HUES48 (cell line): ENCODE measurements at regions not wholly inside any gene's neighbourhood (a gene's known extent, or its start where the extent isn't known, plus 50 kb on each side); places are given as distances from the start of the nearest gene placed in this dataset.

Experiments
- H3K27ac ChIP-seq: one replicate; pipeline ENCODE4 v1.7.0; 2013; ENCODE audit warnings: low read depth, low read length, inconsistent platforms
- H3K27me3 ChIP-seq: 2 replicates; pipeline ENCODE4 v1.6.1; 2013; ENCODE audit warnings: mild to moderate bottlenecking, low read length; ENCODE audit not compliant: control insufficient read depth, insufficient read depth
- H3K36me3 ChIP-seq: 2 replicates; pipeline ENCODE4 v1.6.1; 2013; ENCODE audit warnings: low read length; ENCODE audit not compliant: control insufficient read depth, insufficient read depth
- H3K4me1 ChIP-seq: 2 replicates; pipeline ENCODE4 v1.6.1; 2013; ENCODE audit warnings: mild to moderate bottlenecking, low read length; ENCODE audit not compliant: control insufficient read depth, insufficient read depth
- H3K4me3 ChIP-seq: 2 replicates; pipeline ENCODE4 v1.5.1; 2013; ENCODE audit warnings: mild to moderate bottlenecking, low read depth, low read length
- H3K9ac ChIP-seq: 2 replicates; pipeline ENCODE4 v1.6.1; 2013; ENCODE audit warnings: mild to moderate bottlenecking, low read depth, low read length, moderate library complexity
- H3K9me3 ChIP-seq: 2 replicates; pipeline ENCODE4 v1.6.1; 2013; ENCODE audit warnings: low read length; ENCODE audit not compliant: control insufficient read depth, insufficient read depth

DNA sequence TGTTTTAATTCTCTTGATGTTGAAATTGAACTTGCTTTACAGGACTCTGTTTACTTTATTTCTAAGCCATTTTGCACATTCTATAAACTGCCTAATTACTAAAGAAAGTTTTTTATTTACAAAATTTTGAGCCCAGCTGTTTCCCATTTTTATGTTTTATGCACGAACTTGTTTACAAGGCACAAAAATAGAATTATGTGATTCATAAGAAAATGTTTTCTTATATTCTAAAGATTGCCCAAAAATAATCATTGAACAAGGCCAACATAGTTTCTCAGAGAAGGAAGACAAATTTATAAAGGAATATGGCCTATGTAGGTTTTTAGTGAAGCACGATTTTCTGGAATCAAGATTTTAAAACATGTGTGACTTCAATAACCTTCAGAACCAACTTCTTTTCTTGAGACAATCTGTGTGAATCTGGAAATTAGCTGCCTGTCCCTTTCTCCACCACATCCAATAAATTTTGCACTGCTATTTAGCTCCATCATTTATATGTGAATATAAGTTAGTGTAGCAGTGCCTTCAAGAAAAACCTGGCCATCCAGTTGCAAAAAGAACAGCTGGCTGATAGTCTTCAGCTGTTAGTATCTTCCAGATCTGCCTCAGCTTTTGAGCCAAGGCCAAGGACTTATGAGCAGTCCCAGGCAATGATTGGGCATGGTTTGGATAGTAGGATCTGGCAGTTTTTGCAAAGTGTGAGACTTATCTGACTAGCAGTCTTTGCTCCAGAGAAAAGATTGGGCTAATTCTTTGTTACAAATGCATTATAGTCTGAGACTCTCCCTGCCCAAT lies 253.2 kb upstream of the COL3A1 start:
- H3K27me3 ChIP-seq: no peaks in the 10 kb centered on the region
- no peak overlapping the region for H3K4me3 ChIP-seq
- H3K4me1 ChIP-seq: peaks cover 7% of the 10 kb centered on the region; the same call in 1 of the 2 replicates
- no peak overlapping the region for H3K9ac ChIP-seq
- H3K36me3 ChIP-seq: no peaks in the 10 kb centered on the region
- H3K9me3 ChIP-seq: no peaks in the 10 kb centered on the region
- H3K27ac ChIP-seq: no peak overlapping the region

DNA sequence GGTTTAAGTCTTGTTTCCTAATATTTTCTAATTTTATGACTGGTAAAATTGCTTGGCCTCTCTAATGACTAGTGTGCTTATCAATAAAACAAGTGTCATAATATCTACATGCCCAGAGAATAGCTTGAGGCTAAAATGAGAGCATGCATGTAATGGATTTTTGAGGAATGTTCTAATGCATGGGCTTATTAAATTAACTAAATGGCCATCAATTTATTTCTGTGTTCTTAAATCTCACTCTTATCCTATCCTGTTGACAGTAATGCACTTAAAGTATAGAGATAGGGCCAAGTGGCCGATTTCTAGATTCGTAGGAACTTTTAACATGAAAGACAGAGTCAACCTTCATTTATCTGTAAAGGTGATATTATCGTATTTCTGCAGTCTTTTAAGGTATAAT lies 252.4 kb upstream of the COL3A1 start:
- H3K9me3 ChIP-seq: no peaks in the 10 kb centered on the region
- no peaks in the 10 kb centered on the region for H3K27me3 ChIP-seq
- H3K4me3 ChIP-seq: no peak overlapping the region
- no peak overlapping the region for H3K9ac ChIP-seq
- peaks cover 15% of the 10 kb centered on the region; the same call in 1 of the 2 replicates for H3K4me1 ChIP-seq
- no peak overlapping the region for H3K27ac ChIP-seq
- no peaks in the 10 kb centered on the region for H3K36me3 ChIP-seq

DNA sequence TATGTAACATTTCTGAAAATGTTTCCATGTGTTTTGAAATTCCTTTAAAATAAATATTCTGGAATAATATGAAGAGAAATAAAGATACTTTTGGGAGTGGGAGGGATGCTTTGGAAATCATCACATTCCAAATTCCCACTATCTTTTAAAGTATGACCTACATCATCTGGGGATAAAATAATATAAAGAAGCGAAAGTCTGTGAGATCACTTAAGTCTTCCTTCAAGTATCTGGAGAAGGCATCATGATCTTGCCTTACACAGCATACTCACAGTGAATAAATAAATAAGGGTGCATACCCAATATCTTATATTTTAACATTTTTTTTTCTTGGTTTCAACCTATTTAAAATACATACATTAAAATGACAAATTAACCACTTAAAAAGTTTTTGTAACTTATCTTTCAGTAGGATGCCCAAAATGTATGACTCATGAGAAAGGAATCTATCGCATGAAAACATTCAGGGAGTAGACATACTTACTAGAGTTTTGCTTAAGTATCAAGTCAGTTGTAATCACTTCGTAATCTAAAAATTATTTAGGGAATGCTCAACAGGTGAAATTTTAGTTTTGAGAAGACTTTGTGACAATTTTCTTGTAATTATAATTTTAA lies 248.3 kb upstream of the COL3A1 start:
- peaks cover 18% of the 10 kb centered on the region; the same call in 1 of the 2 replicates for H3K4me1 ChIP-seq
- no peak overlapping the region for H3K9ac ChIP-seq
- no peaks in the 10 kb centered on the region for H3K9me3 ChIP-seq
- H3K27ac ChIP-seq: no peak overlapping the region
- no peak overlapping the region for H3K4me3 ChIP-seq
- H3K27me3 ChIP-seq: no peaks in the 10 kb centered on the region
- H3K36me3 ChIP-seq: no peaks in the 10 kb centered on the region

DNA sequence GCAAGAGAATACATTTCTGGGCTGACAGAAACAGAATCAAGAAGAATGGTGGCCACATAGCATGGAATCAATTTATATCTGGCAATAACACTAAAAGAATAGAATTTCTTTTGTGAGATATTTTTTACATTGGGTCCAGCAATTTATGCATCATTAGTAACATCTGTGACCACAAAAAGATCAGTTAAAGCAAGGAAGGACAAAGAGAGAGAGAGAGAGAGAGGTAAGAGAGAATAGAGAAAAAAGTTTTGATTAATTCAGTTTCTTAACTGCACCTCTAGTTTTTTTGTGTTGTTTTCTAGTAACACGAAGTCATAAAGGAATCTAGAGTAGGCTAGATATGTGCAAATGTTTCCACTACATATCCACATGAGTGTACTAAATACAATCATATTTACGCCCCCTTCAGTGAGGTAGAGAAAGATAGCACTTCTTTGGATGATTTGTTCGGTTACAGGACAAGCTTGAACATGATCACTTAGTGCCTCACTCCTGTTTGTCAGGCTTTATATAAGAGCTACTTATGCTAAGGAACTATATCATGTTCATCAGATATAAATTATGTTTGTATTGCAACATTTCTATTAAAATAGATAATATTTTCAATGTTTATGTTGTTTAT lies 247.4 kb upstream of the COL3A1 start:
- Histone ChIP-seq H3K9ac (no peak overlapping the region), H3K9me3 (no peaks in the 10 kb centered on the region), H3K27me3 (no peaks in the 10 kb centered on the region), H3K4me3 (no peak overlapping the region), H3K36me3 (no peaks in the 10 kb centered on the region), H3K27ac (no peak overlapping the region), H3K4me1 (peaks cover 18% of the 10 kb centered on the region; the same call in 1 of the 2 replicates)

DNA sequence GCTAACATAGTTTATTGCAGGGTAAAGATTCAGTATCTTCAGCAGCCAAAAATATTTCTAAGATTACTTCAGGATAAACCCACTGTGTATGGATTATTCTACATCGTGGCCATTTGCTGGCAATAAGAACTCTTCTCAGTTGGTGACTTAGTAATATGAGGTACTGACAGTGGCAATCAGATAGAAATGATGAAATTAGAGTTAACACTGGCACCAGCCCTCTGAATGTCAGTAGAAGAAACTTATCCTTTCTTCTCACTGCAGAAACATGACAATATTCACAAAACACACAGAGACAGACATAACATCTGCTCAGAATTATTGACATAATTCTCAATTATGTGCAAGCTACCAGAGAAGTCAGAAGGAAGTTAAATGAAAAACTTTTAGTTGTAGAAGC lies 246.3 kb upstream of the COL3A1 start:
- H3K4me1 ChIP-seq: peaks cover 18% of the 10 kb centered on the region; the same call in 1 of the 2 replicates
- H3K9ac ChIP-seq: no peak overlapping the region
- H3K27ac ChIP-seq: no peak overlapping the region
- no peaks in the 10 kb centered on the region for H3K27me3 ChIP-seq
- H3K36me3 ChIP-seq: no peaks in the 10 kb centered on the region
- no peaks in the 10 kb centered on the region for H3K9me3 ChIP-seq
- H3K4me3 ChIP-seq: no peak overlapping the region

DNA sequence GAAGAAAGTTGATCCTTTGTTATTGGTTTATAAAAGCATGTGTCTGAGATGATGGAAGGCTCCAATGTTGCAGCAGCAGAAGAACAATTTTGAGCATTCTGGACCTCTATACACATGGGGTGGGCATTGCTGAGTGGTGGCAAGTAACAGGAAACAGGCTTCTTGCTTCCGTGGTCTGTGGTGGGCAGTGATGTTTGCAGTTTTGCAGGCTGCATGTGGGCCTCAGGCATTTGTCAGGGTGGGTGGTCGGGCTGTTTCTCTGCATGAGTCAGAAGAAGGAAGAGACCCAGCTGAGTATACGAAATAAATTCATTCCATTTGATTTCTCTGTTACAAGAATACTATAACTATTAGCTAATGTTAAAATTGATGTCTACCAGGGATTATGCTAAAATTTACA lies 239.5 kb upstream of the COL3A1 start:
- Histone ChIP-seq H3K27me3 (no peaks in the 10 kb centered on the region), H3K9ac (no peak overlapping the region), H3K27ac (no peak overlapping the region), H3K36me3 (no peaks in the 10 kb centered on the region), H3K9me3 (no peaks in the 10 kb centered on the region), H3K4me3 (no peak overlapping the region), H3K4me1 (peaks cover 11% of the 10 kb centered on the region)

DNA sequence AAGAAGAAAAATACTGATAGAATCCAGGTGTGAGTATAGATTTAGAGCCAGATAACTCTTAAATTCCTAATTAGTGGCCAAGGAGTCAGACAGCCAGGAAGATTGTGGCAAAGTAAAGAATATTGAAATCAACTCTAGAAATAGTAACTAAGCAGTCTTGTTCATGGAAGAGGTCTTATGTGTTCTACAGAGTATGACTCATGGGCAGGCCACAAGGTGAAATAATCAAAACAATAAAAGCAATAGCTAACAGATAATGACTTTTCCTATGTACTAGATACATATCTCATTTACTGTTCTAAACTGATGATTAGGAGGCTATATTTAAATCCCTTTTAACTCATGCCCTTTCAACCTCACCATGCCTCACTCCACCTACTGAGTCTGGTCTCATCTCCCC lies 227.4 kb upstream of the COL3A1 start:
- Histone ChIP-seq H3K9ac (no peak overlapping the region), H3K27me3 (no peaks in the 10 kb centered on the region), H3K4me3 (no peak overlapping the region), H3K36me3 (no peaks in the 10 kb centered on the region), H3K9me3 (no peaks in the 10 kb centered on the region), H3K4me1 (no peaks in the 10 kb centered on the region), H3K27ac (no peak overlapping the region)

DNA sequence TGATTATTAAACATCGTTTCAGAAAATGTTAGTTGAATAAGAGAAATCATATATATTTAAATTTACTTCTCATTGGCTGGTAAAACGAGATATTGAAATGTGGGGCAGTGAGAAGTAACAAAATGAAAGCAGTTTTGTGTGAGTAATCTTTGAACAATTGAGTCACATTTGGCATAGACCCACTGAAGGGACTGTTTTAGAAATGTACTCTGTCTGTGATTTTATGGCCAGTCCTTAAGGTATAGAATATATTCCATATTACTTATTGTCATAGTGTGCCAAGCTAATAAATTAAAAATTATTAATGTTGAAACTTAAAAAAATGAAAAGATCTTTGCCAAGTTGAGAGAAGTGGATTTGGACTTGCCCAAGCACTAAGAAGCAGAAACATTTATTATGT lies 222.4 kb upstream of the COL3A1 start:
- Histone ChIP-seq H3K36me3 (no peaks in the 10 kb centered on the region), H3K9me3 (no peaks in the 10 kb centered on the region), H3K27ac (no peak overlapping the region), H3K4me3 (no peak overlapping the region), H3K9ac (no peak overlapping the region), H3K4me1 (no peaks in the 10 kb centered on the region), H3K27me3 (no peaks in the 10 kb centered on the region)

DNA sequence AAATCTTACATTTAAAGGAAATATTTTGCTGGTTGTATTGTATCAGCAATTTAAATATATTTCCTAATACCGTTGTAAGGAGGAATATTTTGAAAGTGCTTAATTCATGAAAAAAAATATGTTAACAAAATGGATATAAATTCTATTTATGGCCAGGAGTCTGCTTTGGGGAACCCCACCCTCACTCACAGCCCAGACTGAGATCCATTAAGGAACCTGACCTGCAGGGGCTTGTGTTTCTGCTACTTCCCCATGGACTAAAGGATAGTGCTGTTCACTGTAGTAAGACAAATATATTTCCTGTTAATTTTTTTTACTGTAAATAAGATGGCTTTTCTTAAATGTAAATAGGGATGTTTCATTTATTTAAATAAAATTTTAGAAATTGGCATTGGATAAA lies 221.9 kb upstream of the COL3A1 start:
- Histone ChIP-seq H3K36me3 (no peaks in the 10 kb centered on the region), H3K4me3 (no peak overlapping the region), H3K27ac (no peak overlapping the region), H3K27me3 (no peaks in the 10 kb centered on the region), H3K9me3 (no peaks in the 10 kb centered on the region), H3K9ac (no peak overlapping the region), H3K4me1 (no peaks in the 10 kb centered on the region)

DNA sequence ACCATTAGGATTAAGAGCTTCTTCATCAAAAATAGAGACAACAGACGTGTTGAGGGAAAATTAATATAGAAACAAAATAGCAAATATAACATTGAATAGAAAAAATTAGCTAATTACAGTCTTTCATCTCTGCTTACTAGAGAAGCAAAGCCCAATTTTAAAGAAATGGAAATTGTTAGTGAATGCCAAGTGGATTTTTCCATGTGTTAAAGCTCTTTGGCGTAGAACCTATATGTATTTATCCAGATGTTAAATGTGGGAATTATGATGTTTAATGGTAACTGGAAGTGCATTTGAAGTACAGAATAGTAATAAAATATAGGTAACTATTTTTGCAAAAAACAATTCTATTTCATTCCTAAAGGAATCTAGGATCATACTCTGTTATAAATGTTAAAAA lies 212.0 kb upstream of the COL3A1 start:
- Histone ChIP-seq H3K27me3 (no peaks in the 10 kb centered on the region), H3K9me3 (no peaks in the 10 kb centered on the region), H3K4me3 (no peak overlapping the region), H3K9ac (no peak overlapping the region), H3K36me3 (no peaks in the 10 kb centered on the region), H3K27ac (no peak overlapping the region), H3K4me1 (no peaks in the 10 kb centered on the region)
